GM23338 (cell line): ENCODE measurements at regions not wholly inside any gene's neighbourhood (a gene's known extent, or its start where the extent isn't known, plus 50 kb on each side); places are given as distances from the start of the nearest gene placed in this dataset.

Experiments
- CREB1 ChIP-seq: fragments of 250-450 bp; sonication (Bioruptor Pico); IDR thresholded peaks from 2 replicates; pipeline ENCODE4 v1.5.0; 2020; ENCODE audit warnings: low read depth, mild to moderate bottlenecking, moderate library complexity
- EZH2 ChIP-seq: fragments of 200-600 bp; sonication (generic); IDR thresholded peaks from one replicate; pipeline ENCODE4 v1.8.0; 2017; ENCODE audit warnings: antibody characterized with exemption, mild to moderate bottlenecking, low read depth; ENCODE audit not compliant: unreplicated experiment
- EZH2phosphoT487 ChIP-seq: fragments of 200-600 bp; sonication (generic); IDR thresholded peaks from one replicate; pipeline ENCODE4 v1.8.1; 2018; ENCODE audit warnings: antibody characterized with exemption; ENCODE audit not compliant: unreplicated experiment
- NANOG ChIP-seq: IDR thresholded peaks from 2 replicates; pipeline ENCODE4 v1.6.1; 2016; ENCODE audit warnings: antibody characterized with exemption, borderline replicate concordance
- POLR2AphosphoS5 ChIP-seq: IDR thresholded peaks from 2 replicates; pipeline ENCODE4 v1.6.1; 2016; ENCODE audit warnings: antibody characterized with exemption, low read depth
- STAT1 ChIP-seq: IDR thresholded peaks from one replicate; pipeline ENCODE4 v1.6.1; 2016; ENCODE audit warnings: antibody characterized with exemption; ENCODE audit not compliant: unreplicated experiment
- ZNF331 ChIP-seq: fragments of 250-450 bp; sonication (Bioruptor Pico); IDR thresholded peaks from 2 replicates; pipeline ENCODE4 v1.5.0; 2020; ENCODE audit warnings: low read depth, mild to moderate bottlenecking, moderate library complexity
- TF ChIP-seq, protein P1 (sequence below), 2 experiments: fragments of 200-600 bp in 1 of 2; sonication (generic) in 1 of 2; conservative IDR thresholded peaks; 2 replicates each; pipeline versions ENCODE4 v1.5.1 to v1.6.1; 2016 to 2017; ENCODE audit warnings: antibody characterized with exemption in 2 of 2, low read depth in 2 of 2, mild to moderate bottlenecking in 2 of 2, moderate library complexity in 1 of 2
- TF ChIP-seq, protein P2 (sequence below): IDR thresholded peaks from one replicate; pipeline ENCODE4 v1.6.1; 2018; ENCODE audit warnings: antibody characterized with exemption; ENCODE audit not compliant: unreplicated experiment

DNA sequence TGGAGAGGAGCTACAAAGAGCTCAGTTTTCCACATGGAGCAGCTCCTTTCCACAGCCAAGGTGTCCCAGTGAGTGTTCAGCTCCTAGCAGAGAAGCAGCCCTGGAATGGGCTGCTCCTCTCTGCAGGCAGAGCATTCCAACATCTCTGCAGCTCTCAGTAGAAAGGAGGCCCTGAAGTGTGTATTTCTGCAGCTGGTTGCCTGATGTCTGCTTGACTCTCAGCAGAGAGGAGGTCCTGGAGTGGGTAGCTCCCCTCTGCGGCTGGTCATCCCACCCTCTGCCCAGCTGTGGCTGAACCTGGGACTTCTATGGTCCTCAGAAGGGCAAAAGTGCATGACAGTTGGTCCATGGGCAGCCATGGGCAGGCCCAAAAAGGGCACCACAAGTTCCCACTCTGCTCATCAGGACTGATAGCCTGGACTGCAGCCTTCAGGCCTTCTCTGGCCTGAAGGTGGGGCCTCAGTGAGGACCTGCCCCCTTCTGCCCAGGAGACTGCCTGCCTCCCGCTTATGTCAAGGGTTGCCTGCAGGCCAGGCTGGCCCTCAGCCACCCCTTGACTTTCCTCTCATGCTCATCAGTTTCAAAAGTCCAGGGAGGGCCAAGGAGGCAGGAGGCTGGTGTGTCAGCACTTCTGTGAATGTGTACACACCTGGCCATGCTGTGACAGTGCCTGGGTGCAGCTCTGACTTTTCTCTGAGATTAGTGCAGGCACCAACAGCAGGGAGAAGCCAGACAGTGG lies 605.9 kb upstream of the FAM174A start:
- TF ChIP-seq, protein P1, sequence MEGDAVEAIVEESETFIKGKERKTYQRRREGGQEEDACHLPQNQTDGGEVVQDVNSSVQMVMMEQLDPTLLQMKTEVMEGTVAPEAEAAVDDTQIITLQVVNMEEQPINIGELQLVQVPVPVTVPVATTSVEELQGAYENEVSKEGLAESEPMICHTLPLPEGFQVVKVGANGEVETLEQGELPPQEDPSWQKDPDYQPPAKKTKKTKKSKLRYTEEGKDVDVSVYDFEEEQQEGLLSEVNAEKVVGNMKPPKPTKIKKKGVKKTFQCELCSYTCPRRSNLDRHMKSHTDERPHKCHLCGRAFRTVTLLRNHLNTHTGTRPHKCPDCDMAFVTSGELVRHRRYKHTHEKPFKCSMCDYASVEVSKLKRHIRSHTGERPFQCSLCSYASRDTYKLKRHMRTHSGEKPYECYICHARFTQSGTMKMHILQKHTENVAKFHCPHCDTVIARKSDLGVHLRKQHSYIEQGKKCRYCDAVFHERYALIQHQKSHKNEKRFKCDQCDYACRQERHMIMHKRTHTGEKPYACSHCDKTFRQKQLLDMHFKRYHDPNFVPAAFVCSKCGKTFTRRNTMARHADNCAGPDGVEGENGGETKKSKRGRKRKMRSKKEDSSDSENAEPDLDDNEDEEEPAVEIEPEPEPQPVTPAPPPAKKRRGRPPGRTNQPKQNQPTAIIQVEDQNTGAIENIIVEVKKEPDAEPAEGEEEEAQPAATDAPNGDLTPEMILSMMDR (conservative IDR thresholded peaks at IDR 0.05; ENCODE audit: low read depth in 2 of 2) = no peak
- TF ChIP-seq EZH2 = no peak
- TF ChIP-seq POLR2AphosphoS5 = no peak
- TF ChIP-seq EZH2phosphoT487 = no peak
- TF ChIP-seq STAT1 = no peak
- TF ChIP-seq, protein P2, sequence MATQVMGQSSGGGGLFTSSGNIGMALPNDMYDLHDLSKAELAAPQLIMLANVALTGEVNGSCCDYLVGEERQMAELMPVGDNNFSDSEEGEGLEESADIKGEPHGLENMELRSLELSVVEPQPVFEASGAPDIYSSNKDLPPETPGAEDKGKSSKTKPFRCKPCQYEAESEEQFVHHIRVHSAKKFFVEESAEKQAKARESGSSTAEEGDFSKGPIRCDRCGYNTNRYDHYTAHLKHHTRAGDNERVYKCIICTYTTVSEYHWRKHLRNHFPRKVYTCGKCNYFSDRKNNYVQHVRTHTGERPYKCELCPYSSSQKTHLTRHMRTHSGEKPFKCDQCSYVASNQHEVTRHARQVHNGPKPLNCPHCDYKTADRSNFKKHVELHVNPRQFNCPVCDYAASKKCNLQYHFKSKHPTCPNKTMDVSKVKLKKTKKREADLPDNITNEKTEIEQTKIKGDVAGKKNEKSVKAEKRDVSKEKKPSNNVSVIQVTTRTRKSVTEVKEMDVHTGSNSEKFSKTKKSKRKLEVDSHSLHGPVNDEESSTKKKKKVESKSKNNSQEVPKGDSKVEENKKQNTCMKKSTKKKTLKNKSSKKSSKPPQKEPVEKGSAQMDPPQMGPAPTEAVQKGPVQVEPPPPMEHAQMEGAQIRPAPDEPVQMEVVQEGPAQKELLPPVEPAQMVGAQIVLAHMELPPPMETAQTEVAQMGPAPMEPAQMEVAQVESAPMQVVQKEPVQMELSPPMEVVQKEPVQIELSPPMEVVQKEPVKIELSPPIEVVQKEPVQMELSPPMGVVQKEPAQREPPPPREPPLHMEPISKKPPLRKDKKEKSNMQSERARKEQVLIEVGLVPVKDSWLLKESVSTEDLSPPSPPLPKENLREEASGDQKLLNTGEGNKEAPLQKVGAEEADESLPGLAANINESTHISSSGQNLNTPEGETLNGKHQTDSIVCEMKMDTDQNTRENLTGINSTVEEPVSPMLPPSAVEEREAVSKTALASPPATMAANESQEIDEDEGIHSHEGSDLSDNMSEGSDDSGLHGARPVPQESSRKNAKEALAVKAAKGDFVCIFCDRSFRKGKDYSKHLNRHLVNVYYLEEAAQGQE = no peak
- no peak for TF ChIP-seq NANOG
- TF ChIP-seq CREB1 = no peak
- TF ChIP-seq ZNF331 (CRISPR knock-in tag) = no peak
